C4-2B (cell line): ENCODE measurements at regions not wholly inside any gene's neighbourhood (a gene's known extent, or its start where the extent isn't known, plus 50 kb on each side); places are given as distances from the start of the nearest gene placed in this dataset.

ENCODE experiments used
- H3K27ac ChIP-seq: fragments of 450-650 bp; 2 replicates; pipeline ENCODE4 v1.5.1; 2017
- CTCF ChIP-seq: fragments of 450-650 bp; conservative IDR thresholded peaks from 2 replicates; pipeline ENCODE4 v1.5.1; 2017; ENCODE audit warnings: mild to moderate bottlenecking
- ZFX ChIP-seq: fragments of 450-650 bp; IDR thresholded peaks from 2 replicates; pipeline ENCODE4 v1.6.1; 2017

DNA sequence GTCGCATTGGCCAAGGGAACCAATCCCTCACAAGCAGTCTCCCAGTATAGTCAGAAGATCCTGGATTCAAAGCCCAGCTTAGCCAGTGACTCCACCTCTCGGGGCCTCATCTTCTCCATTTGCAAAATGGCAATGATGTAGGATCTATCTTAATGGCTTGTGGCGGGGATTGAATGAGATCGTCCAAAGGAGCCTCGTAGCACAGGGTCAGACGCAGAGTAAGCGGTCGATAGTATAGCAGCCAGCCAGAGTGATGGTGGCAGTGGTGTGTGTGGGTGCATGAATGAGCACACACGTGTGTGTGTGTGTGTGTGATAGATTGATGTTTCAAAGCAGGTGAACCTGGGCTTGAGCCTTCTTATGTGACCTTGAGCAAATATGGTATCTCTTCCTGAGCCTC lies 79.8 kb upstream of the WNT4 start:
- TF ChIP-seq CTCF (no peak), ZFX (no peak)

GRCh38 chr1:22223176-22223575 lies 80.3 kb upstream of the WNT4 start:
- TF ChIP-seq CTCF, result no peak
- no peak for TF ChIP-seq ZFX
- no peak overlapping the region for H3K27ac ChIP-seq

More for the DNA sequence above, 79.8 kb upstream of the WNT4 start:
- no peak overlapping the region for H3K27ac ChIP-seq

DNA sequence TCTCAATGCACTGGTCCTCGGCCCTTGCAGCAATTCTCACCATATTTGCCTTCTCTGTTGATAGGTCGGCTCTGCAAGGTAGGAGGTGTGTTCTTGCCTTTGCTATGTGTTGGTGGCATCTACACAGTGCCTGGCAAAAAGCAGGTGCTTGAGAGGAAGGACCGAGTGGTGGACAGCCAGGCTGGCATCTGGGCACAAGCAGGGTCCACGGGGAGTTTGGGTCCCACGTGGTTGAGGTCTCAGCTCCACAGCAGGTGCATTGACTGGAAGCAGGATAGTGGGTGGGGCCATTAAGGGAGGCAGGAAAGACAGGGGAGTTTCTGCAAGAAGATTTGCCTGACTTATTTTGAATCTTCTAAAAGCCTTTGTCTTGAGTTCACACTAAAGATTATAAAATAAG lies 81.2 kb upstream of the WNT4 start:
- TF ChIP-seq CTCF, result no peak
- TF ChIP-seq ZFX, result no peak
- H3K27ac ChIP-seq, result no peak overlapping the region

GRCh38 chr1:22224631-22225030 lies 81.7 kb upstream of the WNT4 start:
- TF ChIP-seq CTCF (no peak), ZFX (no peak)
- H3K27ac ChIP-seq, result no peak overlapping the region

DNA sequence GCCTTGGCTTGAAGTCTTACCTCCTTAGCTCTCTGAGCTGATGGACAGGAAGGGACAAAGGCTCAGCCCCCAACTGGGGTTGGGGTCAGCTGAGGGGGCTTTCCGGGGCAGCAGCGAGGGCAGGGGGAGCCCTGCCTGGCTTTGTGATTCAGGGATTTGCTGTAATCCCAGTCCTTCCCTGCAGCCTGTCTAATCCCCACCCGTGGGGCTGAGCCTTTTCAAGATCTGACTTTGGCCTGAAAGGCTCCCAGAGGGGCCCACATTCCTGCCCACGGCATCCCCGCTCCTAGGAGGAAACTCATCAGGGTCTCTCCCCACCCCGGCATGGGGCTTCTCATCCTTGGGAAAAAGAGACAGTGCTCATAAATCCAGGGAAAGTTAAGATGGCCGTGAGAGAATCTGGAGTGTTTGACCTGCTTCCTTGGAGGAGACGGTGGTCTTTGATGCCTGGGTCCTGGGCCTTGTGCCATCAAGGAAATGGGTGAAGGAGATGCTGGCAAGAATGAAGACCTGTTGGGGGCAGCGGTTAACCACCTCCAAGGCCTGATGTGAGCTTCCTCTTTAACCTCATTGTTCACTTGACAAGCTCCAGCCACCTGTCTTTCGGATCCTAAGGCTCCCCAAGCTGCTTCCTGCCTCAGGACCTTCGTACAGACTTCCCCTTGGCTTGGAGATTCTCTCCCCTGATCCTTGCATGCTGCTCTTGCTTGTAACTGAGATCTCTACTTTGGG lies 83.1 kb upstream of the WNT4 start:
- H3K27ac ChIP-seq, result no peak overlapping the region
- TF ChIP-seq ZFX, result no peak
- TF ChIP-seq CTCF, result no peak

- no peak for TF ChIP-seq CTCF
- TF ChIP-seq ZFX, result no peak
Observed at GRCh38 chr1:22228074-22228473, 85.2 kb upstream of the WNT4 start.

DNA sequence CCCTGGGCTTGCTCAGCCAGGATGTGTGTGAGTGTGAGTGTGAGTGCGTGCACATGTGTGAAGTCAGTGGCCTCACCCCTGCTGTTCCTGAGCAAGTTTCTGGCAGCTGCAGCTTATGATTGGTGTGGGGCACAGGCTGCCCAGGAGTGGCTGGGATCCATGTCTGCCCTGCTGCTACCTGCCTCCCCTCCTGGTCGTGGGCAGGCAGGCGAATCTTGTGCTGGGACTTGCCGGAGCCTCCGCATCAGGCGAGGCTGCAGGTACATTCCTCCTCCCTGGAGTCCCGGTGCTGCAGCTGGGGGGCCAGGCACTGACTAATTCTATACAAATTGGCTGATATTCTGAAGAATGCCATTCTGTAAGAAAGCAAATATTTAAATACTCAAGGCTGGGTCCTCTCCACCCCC lies 85.6 kb upstream of the WNT4 start:
- no peak overlapping the region for H3K27ac ChIP-seq
- no peak for TF ChIP-seq CTCF
- TF ChIP-seq ZFX, result no peak

More at GRCh38 chr1:22228074-22228473, 85.2 kb upstream of the WNT4 start:
- H3K27ac ChIP-seq, result no peak overlapping the region
